IPS DF 4.7 (cell line): ENCODE measurements at regions not wholly inside any gene's neighbourhood (a gene's known extent, or its start where the extent isn't known, plus 50 kb on each side); places are given as distances from the start of the nearest gene placed in this dataset.
"Not testable (repeated sequence)": the region's sequence is repeated elsewhere in the genome, so short reads cannot be mapped to it uniquely, and the experiment has no call there.

ENCODE experiments used
- DNase-seq: peaks from one replicate; pipeline ENCODE4 v3.0.0-alpha.2; 2013; ENCODE audit warnings: low spot score; ENCODE audit errors: extremely low read depth

DNA sequence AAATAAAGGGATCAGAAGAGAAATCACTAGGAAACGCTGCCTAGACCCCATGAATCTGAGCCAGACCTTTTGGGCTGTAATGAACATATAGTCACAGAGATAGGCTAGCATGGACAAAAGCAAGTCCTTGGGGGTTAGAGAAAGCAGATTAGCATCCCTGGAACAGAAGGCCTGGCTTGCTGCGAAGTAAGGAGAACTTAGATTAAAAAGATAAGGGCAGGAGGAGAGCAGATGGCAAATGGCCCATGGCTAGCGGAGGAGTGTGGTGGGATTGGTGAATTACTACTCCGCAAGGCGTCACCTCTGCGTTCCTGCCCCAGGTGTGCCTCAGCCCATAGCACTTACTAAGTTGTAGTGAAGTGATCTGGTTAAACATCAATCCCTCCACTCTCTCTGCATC is 92.3 kb upstream of the ZNF438 start:
- DNase-seq: no peak

DNA sequence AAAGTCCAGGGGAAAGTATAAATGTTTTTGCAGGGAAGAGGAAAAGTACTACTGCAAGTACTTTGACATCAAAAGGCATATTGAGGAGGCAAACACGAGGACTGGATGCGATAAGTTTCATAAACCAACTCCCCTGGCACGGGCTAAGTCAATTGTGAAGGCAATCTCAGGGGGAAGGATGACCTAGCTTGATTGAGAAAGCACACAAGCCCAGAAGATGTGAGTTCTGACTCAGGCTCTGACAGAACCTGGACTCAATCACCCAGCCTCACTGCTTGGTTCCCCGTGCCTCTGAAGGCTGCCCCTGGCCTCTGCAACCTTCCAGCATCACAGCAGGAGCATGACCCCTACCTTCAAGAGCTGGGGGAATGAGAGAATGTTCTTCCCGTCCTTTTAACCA is 93.2 kb upstream of the ZNF438 start:
- DNase-seq: no peak

DNA sequence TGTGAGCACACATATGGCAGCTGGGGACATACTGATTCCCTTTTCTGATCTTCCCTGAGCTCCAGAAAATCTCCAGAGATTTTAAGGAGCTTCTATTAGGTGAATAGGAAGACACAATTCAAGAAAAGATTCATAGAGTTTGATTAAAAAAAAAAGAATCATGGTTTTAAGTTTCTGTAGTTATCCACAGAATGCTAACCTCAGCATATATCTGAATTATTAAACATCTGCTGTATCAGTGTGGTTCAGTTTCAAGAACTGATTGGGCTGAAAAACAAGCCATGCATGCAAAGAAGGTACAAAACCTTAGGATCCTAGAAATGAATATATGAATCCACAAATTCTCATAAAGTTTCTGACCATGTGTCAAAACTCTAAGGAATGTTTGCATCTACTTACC is 94.1 kb upstream of the ZNF438 start:
- no peak for DNase-seq

DNA sequence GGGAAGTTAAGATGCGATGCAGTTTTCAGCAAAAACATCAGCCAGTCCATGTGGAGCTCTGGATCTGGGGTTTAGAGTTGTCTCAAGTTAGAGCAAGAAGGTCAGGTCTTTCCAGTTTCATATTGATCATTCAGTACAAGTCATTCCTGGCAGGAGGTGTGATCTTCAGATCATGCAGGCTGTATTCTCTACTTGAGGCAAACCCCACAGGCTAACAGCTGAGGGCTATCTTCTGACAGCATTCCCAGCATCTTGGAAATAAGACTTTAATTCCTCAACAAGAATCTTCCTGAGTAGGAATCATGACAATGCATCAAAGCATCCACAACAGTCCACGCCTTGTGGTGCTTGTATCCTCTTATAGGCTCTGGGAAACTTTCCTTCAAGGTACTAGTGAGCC is 94.9 kb upstream of the ZNF438 start:
- no peak for DNase-seq

DNA sequence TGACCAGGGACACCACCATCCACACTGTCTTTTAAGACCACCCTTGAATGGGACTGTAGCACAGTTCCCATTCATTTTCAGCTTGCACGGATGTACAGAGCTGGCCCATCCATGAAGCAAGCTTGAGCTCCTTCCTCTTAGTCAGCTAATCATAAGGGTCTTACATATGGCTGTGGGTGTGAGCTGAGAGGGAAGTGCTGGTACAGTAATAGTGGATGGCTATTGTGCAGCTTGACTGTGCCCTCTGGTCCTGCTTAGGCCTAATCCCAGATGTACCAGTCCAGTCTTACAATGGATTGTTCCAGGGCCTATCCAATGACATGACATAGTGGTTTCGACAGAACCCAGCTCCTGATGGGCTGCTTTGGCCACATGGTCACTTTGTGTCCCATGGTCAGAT is 96.9 kb upstream of the ZNF438 start:
- no peak for DNase-seq

DNA sequence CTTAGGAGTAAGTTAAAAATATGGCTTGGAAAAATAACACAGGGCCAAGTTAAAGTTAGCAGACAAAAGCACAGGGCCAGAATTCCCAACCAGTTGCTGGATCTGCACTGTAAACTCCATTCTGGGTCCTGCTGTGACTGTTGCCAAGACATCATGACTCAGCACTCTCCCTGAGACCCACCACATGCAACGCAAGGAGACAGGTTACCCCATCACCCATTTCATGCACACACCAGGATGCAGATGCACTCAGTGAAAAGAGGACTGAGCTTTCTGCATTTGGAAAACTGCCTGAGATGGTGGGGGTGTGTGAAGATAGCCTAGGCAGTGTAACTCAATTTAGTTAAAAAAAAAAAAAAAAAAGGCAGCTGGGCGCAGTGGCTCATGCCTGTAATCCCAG is 97.6 kb upstream of the ZNF438 start:
- no peak for DNase-seq

DNA sequence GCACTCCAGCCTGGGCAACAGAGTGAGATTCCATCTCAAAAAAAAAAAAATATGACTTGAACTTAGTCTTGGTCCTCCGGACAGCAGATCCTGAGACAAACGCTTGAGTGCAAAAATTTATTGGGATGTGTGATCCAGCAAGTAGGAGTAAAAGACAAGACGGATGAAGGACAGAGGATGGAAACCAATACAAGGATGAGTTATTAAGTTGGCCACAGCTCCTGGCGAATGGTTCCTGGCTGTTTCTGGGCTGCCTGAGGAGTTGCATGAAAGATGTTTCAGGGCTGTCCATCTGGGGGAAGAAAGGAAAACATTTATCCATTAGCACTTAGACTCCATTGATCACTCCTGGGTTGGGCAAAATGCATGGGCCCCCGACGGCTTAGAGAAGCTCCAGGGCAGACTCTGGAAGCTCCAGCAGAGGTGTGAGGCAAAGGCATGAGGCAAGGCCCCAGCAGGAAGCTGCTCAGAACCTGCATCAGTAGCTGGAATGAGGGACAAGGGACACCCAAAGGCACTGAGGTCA is 98.3 kb upstream of the ZNF438 start:
- no peak for DNase-seq

DNA sequence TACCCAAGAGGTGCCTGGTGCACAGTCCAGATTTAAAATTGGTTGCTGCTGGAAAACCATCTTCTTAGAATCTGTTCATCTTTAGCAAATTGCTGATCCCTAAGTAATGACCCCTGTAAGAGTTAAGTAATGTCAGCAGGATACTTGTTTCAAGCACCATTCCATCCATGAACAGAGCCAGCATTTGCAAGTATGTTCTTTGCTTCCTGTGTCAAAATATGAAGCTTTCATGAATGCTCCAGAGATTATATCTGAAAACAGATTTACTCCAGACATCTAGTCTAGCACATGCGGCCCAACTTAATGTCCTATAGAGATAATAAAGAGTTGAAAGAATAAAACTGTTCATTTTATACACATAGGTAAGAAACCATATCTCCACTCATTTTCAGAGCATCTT is 98.7 kb upstream of the ZNF438 start:
- DNase-seq: no peak

DNA sequence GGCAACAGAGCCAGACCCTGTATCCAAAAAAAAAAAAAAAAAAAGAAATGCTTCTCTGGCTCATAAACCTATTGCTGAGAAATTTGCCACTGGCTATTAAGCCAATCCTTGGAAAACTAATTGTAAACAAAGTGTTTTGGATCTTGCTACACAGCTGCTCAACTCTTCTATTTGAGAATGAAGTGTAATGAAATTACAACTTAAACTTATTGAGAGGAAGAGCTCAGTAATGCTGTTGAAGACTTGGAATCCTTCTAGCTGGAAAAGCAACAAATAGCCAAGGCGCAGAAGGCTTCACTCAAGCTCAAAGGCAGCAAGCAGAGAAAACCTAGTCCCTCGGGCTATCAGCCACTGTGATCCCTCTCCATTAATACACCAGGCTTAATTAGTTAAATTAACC is 99.6 kb upstream of the ZNF438 start:
- no peak for DNase-seq

DNA sequence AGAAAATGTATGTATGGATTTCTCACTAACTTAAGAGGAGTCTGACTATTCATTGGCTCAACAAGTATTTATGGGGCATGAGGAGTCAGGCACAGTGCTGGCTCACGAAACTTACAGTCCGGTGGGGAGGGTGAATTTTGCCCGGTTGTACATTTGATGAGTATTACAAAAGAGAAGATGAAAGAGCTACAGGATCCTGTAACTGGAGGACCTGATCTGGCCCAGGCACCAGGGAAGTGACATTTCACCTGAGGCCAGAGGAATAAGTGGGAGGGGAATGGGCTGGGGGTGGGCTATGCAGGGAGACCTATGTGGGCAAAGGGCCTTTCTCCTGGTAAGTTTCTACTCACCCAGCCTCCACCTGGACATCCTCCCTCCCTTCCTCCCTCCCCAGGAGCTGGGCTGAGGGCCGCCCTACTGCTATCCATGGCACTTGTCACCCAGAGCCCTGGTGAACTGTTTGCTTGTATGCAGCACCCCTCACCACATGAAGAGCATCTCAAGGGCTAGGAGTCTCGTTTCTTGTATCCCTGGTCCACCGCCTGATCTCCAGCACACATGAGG is 101.1 kb upstream of the ZNF438 start:
- no peak for DNase-seq

DNA sequence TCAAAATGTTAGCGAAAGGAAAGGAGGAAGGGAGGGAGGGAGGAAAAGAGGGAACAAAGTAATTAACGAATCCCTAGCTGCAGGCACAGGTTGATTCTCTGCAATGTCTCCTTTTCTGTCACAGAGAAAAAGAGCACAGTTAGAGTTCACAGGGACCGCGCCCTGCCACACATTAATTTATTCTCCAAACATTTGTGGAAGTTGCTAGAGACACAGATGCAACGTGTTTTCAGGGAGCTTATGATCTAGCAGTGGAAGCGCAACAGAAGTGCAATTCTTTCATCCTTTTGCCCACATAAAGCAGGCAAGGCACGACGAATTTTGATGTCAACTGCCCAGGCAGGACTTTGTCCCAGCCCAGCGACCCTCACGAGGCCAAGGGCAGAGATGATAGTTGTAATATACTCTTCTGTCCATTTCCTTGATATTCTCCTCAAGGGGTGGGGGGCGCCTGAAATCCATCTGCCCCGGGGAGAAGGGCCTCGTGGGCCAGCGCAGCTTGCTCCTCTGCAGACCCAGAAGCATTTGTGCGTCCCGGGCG is 101.7 kb upstream of the ZNF438 start:
- no peak for DNase-seq

DNA sequence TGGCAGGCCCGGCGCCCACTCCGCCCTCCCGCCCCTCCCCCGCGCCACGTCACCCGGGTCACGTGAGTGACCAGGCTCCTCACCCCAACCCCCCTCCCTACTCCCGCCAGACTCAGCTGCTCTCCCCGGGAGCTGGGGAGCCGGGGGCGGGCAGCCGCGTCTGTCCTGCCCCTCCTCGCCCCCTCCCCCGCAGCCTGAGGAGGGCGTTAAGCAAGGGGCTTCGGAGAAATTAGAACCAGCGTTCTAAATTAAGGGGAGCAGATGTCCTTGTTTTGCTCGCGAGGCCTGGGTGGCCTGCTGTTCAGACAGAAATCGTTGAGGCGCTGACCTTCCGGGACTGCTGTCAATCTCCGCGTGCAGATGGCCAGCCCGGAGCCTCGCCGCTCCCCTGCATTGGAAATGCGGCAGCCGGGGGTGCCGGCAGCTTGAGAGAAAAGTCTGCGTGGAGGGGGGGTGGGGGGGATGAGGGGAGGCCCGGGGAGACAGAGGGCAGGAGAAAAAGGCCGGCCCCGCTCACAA is 102.2 kb upstream of the ZNF438 start:
- DNase-seq: no peak

DNA sequence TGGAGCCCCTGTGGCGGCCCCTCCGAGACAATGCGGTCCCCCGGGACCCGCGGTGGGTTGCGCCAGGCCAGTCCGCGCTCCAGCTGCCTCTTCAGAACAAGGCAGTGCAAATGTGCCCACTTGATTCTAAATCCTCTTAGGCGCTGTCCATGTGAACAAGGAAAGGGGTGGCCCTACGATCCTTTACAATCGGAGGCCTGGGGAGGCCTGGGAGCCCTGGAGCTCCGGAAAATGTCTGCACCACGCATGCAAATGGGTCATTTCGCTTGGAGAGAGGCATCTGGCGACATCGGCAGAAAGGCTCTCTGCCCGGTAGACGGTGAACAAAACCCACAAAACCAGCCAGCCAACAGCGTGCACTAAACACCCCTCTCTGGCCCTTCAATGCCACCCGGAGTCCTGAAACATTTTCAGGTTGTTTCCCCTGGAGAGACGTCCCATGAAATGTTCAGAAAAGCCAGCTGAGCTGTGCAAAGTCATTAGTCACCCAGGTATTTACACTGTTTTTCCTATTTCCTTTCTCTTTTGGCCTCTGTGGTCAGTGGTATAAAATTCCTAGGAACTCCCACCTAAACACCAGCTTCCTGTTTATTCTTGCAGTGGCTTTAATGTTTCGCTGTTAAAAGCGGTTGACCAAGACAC is 102.8 kb upstream of the ZNF438 start:
- no peak for DNase-seq

DNA sequence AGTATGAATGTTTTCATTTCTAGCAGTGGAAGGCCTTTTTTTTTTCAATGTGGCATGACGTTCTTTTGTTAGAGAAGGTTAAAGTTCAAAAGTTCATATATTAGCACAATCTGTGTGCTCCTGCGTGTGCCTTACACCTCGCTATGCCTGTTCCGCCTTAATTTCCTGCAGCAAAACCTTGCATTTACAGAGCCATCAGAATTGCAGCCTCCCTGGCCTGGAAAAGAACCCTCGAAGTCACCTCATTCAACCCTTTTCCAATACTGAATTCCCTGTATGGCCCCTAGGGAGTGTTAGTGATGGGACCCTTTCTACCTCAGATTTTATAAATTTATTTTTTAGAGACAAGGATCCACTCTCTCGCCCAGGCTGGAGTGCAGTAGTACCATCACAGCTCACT is 103.5 kb upstream of the ZNF438 start:
- no peak for DNase-seq

DNA sequence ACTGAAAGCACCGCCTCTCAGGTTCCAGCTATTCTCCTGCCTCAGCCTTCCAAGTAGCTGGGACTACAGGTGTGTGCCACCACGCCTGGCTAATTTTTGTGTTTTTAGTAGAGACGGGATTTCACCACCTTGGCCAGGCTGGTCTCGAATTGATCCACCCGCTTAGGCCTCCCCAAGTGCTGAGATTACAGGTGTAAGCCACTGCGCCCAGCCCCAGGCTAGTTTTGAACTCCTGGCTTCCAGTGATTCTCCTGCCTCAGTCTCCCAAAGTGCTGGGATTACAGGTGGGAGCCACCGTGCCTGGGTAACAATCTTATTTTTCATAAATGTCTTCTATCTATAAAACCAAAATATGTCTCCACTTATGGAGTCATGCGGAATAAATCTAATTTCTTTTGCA is 104.1 kb upstream of the ZNF438 start:
- DNase-seq: not testable (repeated sequence)

DNA sequence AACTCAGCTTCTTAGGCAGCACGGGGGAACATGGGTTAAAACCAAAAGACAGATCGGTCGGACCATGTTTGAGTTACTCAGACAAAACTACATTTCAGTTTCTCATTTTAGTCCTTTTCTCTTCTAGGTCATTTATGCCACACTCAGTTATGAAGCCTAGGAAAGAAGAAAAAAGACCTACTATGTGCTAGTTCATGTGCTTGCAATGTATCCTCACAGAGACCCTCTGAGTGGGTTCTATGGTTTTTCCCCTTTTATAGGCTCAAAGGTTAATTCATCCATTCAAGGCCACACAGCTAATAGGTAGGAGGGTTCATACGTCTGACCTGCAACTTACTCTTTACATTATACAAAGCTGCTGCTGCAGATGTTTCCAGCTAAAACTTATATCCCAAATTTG is 104.7 kb upstream of the ZNF438 start:
- DNase-seq: no peak

DNA sequence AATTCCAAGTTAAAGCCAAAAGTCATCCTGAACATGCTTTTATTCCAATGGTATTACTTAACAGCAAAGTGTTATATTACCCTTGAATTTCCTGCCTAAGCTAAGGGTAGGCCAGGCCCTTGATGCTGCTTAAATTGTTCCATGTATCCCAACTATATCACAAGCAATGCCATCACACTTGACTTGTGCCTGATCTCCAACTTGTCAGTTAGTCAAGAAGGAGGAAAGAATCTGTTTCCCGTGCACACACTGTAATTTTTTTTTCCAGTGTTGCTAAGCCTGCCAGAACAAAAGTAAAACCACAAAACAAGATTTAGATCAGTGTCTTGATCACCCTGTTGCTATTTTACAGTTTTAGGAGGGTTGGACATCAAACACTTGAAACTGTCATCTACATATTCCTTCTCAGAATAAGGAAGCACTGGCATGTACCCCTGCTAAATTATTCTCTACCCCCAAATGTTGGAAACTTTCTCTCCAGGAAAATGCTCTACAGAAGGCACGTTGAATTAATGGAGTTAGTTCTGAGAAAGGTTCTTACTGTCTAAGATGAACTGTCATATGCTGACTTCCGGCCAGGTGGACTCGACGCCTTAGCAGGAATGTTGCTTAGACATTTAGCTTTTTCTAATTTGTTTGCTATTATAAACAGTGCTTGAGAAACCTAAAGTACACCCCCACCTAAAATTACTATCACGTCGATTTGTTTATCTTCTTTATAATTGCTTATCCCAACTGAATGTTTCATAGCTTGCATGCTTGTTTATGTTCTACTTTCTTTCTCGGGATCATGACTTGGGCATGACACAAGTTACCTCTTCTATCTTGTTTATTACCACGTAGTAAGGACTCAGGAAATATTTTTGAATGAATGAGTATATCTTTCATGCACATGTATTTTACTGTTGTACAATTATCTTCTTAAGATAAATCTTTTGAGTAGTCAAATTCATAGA is 105.5 kb upstream of the ZNF438 start:
- no peak for DNase-seq

DNA sequence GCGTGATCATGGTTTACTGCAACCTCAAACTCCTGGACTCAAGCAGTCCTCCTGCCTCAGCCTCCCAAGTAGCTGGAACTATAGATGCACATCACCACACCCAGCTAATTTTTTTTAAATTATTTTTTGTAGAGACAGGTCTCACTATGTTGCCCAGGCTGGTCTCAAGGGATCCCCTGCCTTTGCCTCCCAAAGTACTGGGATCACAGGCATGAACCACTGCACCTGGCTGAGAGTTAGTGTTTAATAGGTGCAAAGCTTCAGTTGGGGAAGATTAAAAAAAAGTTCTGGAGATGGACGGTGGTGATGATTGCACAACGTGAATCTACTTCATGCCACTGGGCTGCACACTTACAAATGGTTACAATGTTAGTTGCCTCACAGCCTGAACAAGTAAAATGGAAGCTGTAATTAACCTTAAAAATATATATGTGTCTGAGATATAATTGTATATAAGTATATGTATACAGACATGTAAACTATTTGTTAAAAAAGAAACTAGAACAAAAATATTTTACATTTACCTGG is 106.4 kb upstream of the ZNF438 start:
- no peak for DNase-seq

DNA sequence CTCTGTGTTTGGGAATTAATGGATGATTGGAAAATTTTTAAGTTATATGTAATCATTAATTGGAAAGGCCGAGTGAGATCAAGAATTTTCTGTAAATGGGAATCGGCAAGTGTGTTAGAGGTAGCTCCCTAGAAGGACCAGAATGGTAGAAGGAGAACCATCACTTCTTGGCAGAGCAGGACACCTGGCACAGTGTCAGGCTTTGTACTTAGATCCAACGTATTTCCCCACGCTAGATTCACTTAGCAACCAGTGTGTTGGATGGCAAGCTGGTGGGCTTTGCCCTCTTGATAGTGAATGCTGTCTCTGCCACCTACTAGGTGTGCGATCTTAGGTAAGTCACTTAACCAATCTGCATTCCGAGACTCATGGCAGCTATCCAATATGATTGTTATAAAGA is 107.8 kb upstream of the ZNF438 start:
- DNase-seq: no peak

DNA sequence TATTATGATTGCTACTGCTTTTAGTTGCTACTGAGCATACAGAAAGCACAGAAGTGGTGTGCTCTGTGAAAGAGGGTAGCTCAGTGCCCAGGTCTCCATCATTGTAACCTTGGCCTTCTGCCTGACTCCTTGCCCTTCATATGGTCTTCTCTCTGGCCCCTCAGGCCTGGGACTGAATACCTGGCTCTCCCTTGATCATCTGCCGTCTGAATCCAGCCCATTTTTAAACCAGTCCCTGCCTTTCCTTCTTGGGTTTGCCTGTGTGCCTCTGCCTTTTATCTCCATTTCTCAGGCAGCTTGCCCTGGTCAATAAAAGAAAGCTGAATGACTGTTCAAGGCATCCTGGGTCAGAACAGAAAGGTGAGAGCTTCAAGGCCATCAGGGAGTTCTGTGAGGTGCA is 109.1 kb upstream of the ZNF438 start:
- no peak for DNase-seq

DNA sequence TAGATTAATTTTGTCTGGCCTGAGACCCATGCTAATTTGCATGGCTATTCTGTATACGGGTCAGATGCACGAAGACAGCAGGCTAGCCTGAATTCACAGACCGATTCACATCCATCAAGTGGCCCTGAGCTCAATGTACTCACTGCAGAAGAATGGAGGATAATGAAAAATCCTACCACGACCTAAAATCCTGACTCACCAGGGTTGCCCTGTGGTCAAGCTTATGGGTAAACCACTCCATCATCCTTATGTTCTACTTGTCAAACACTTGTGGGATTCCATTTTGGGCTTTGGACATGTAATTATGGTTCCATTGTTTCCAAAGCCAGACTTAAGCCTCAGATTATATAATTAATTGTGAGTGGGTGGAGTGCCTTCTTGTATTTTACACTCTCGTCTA is 110.4 kb upstream of the ZNF438 start:
- DNase-seq: no peak
